ENCODE measurements at regions not wholly inside any gene's neighbourhood (a gene's known extent, or its start where the extent isn't known, plus 50 kb on each side); places are given as distances from the start of the nearest gene placed in this dataset.

GRCh38 chr1:234957330-234958065 is 171.1 kb downstream of the TOMM20 start (continued):
- TF ChIP-seq TAF9B (IDR thresholded peaks at IDR 0.05; ENCODE audit: partially characterized antibody), result no peak
- TF ChIP-seq DDX20 (tag; IDR thresholded peaks at IDR 0.05; ENCODE audit: low read depth), result 0 out of 2 replicates have a peak, but pooled peaks have one; percentile 37
- TF ChIP-seq ZNF695 (CRISPR knock-in tag; IDR thresholded peaks at IDR 0.05), result peak; percentile 17; the same call in 1 of the 2 replicates
- TF ChIP-seq L3MBTL2 (IDR thresholded peaks at IDR 0.05), result peak; percentile 88
- TF ChIP-seq FOXK2 (conservative IDR thresholded peaks at IDR 0.05 in 1 of 2, IDR thresholded peaks at IDR 0.05 in 1 of 2; ENCODE audit: low read depth in 2 of 2), result peak in 1 of 2 experiments; percentile 68; a peak in 2 of 4 replicates
- TF ChIP-seq NCOA4 (IDR thresholded peaks at IDR 0.05; ENCODE audit: partially characterized antibody), result no peak
- TF ChIP-seq FOXA3 (CRISPR knock-in tag; conservative IDR thresholded peaks at IDR 0.05 in 1 of 2, IDR thresholded peaks at IDR 0.05 in 1 of 2), result peak in 1 of 2 experiments; percentile 44; a peak in 1 of 4 replicates
- peak; percentile 24 to 35; a peak in 3 of 4 replicates for TF ChIP-seq NRF1 (conservative IDR thresholded peaks at IDR 0.05 in 1 of 2, IDR thresholded peaks at IDR 0.05 in 1 of 2)
- TF ChIP-seq, protein P1, sequence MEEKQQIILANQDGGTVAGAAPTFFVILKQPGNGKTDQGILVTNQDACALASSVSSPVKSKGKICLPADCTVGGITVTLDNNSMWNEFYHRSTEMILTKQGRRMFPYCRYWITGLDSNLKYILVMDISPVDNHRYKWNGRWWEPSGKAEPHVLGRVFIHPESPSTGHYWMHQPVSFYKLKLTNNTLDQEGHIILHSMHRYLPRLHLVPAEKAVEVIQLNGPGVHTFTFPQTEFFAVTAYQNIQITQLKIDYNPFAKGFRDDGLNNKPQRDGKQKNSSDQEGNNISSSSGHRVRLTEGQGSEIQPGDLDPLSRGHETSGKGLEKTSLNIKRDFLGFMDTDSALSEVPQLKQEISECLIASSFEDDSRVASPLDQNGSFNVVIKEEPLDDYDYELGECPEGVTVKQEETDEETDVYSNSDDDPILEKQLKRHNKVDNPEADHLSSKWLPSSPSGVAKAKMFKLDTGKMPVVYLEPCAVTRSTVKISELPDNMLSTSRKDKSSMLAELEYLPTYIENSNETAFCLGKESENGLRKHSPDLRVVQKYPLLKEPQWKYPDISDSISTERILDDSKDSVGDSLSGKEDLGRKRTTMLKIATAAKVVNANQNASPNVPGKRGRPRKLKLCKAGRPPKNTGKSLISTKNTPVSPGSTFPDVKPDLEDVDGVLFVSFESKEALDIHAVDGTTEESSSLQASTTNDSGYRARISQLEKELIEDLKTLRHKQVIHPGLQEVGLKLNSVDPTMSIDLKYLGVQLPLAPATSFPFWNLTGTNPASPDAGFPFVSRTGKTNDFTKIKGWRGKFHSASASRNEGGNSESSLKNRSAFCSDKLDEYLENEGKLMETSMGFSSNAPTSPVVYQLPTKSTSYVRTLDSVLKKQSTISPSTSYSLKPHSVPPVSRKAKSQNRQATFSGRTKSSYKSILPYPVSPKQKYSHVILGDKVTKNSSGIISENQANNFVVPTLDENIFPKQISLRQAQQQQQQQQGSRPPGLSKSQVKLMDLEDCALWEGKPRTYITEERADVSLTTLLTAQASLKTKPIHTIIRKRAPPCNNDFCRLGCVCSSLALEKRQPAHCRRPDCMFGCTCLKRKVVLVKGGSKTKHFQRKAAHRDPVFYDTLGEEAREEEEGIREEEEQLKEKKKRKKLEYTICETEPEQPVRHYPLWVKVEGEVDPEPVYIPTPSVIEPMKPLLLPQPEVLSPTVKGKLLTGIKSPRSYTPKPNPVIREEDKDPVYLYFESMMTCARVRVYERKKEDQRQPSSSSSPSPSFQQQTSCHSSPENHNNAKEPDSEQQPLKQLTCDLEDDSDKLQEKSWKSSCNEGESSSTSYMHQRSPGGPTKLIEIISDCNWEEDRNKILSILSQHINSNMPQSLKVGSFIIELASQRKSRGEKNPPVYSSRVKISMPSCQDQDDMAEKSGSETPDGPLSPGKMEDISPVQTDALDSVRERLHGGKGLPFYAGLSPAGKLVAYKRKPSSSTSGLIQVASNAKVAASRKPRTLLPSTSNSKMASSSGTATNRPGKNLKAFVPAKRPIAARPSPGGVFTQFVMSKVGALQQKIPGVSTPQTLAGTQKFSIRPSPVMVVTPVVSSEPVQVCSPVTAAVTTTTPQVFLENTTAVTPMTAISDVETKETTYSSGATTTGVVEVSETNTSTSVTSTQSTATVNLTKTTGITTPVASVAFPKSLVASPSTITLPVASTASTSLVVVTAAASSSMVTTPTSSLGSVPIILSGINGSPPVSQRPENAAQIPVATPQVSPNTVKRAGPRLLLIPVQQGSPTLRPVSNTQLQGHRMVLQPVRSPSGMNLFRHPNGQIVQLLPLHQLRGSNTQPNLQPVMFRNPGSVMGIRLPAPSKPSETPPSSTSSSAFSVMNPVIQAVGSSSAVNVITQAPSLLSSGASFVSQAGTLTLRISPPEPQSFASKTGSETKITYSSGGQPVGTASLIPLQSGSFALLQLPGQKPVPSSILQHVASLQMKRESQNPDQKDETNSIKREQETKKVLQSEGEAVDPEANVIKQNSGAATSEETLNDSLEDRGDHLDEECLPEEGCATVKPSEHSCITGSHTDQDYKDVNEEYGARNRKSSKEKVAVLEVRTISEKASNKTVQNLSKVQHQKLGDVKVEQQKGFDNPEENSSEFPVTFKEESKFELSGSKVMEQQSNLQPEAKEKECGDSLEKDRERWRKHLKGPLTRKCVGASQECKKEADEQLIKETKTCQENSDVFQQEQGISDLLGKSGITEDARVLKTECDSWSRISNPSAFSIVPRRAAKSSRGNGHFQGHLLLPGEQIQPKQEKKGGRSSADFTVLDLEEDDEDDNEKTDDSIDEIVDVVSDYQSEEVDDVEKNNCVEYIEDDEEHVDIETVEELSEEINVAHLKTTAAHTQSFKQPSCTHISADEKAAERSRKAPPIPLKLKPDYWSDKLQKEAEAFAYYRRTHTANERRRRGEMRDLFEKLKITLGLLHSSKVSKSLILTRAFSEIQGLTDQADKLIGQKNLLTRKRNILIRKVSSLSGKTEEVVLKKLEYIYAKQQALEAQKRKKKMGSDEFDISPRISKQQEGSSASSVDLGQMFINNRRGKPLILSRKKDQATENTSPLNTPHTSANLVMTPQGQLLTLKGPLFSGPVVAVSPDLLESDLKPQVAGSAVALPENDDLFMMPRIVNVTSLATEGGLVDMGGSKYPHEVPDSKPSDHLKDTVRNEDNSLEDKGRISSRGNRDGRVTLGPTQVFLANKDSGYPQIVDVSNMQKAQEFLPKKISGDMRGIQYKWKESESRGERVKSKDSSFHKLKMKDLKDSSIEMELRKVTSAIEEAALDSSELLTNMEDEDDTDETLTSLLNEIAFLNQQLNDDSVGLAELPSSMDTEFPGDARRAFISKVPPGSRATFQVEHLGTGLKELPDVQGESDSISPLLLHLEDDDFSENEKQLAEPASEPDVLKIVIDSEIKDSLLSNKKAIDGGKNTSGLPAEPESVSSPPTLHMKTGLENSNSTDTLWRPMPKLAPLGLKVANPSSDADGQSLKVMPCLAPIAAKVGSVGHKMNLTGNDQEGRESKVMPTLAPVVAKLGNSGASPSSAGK (IDR thresholded peaks at IDR 0.05), result peak; percentile 85
- TF ChIP-seq, protein P2, sequence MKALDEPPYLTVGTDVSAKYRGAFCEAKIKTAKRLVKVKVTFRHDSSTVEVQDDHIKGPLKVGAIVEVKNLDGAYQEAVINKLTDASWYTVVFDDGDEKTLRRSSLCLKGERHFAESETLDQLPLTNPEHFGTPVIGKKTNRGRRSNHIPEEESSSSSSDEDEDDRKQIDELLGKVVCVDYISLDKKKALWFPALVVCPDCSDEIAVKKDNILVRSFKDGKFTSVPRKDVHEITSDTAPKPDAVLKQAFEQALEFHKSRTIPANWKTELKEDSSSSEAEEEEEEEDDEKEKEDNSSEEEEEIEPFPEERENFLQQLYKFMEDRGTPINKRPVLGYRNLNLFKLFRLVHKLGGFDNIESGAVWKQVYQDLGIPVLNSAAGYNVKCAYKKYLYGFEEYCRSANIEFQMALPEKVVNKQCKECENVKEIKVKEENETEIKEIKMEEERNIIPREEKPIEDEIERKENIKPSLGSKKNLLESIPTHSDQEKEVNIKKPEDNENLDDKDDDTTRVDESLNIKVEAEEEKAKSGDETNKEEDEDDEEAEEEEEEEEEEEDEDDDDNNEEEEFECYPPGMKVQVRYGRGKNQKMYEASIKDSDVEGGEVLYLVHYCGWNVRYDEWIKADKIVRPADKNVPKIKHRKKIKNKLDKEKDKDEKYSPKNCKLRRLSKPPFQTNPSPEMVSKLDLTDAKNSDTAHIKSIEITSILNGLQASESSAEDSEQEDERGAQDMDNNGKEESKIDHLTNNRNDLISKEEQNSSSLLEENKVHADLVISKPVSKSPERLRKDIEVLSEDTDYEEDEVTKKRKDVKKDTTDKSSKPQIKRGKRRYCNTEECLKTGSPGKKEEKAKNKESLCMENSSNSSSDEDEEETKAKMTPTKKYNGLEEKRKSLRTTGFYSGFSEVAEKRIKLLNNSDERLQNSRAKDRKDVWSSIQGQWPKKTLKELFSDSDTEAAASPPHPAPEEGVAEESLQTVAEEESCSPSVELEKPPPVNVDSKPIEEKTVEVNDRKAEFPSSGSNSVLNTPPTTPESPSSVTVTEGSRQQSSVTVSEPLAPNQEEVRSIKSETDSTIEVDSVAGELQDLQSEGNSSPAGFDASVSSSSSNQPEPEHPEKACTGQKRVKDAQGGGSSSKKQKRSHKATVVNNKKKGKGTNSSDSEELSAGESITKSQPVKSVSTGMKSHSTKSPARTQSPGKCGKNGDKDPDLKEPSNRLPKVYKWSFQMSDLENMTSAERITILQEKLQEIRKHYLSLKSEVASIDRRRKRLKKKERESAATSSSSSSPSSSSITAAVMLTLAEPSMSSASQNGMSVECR (CRISPR knock-in tag; IDR thresholded peaks at IDR 0.05), result no peak
- TF ChIP-seq SOX6 (IDR thresholded peaks at IDR 0.05), result peak; percentile 72; the same call in 1 of the 2 replicates

Data from K562 (cell line).